Immature natural killer cell (primary cell): ENCODE measurements at regions not wholly inside any gene's neighbourhood (a gene's known extent, or its start where the extent isn't known, plus 50 kb on each side); places are given as distances from the start of the nearest gene placed in this dataset.

Source experiments
- DNase-seq, 3 donors: peaks; one replicate each; pipeline ENCODE4 v3.0.0; 2022; ENCODE audit warnings: mixed read lengths in 1 of 3
- H3K27ac Mint-ChIP-seq, 6 donors: one replicate each; pipeline ENCODE4 v1.8.0; 2020; ENCODE audit warnings: mixed read lengths in 6 of 6, mild to moderate bottlenecking in 5 of 6, inconsistent platforms in 4 of 6, moderate library complexity in 3 of 6
- H3K27me3 Mint-ChIP-seq, 3 donors: one replicate each; pipeline ENCODE4 v1.8.0; 2020 to 2021; ENCODE audit warnings: low read depth in 3 of 3, mild to moderate bottlenecking in 3 of 3, mixed read lengths in 3 of 3, moderate library complexity in 3 of 3, inconsistent platforms in 1 of 3
- H3K36me3 Mint-ChIP-seq, 3 donors: one replicate each; pipeline ENCODE4 v1.8.0; 2020; ENCODE audit warnings: mixed read lengths in 3 of 3, inconsistent platforms in 2 of 3, mild to moderate bottlenecking in 2 of 3
- H3K4me1 Mint-ChIP-seq, 2 donors: one replicate each; pipeline ENCODE4 v1.8.0; 2020; ENCODE audit warnings: inconsistent platforms in 2 of 2, mild to moderate bottlenecking in 2 of 2, mixed read lengths in 2 of 2, moderate library complexity in 1 of 2
- H3K4me3 Mint-ChIP-seq, 5 donors: one replicate each; pipeline ENCODE4 v1.8.0; 2020; ENCODE audit warnings: mild to moderate bottlenecking in 5 of 5, mixed read lengths in 5 of 5, inconsistent platforms in 3 of 5, moderate library complexity in 3 of 5
- H3K9me3 Mint-ChIP-seq, 6 donors: one replicate each; pipeline ENCODE4 v1.8.0; 2020; ENCODE audit warnings: mild to moderate bottlenecking in 6 of 6, mixed read lengths in 6 of 6, inconsistent platforms in 4 of 6, moderate library complexity in 3 of 6

DNA sequence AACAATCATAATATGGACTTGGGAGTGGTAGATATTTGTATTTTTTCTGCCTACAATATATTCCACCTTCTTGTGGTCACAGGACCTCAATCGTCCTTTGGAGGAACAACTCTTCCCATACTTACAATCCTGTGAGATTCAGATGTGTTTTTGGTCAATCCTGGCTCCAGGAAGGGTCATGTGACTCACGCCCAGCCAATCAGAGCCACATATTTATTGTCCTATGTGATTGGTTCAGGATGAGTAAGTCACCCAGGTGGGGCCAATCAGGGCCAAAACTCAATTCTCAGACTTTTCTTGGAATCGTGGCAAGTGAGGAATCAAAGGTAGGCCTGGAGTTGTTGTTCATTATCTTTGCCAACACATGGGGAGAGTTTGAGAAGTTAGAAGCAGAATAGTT lies 264.9 kb downstream of the SUDS3 start:
- Mint-ChIP-seq H3K9me3 (peaks cover 0 to 2% (median 0%) of the 10 kb centered on the region in 6 donors), H3K4me3 (no peak overlapping the region), H3K36me3 (no peaks in the 10 kb centered on the region), H3K27ac (no peak overlapping the region), H3K4me1 (no peaks in the 10 kb centered on the region), H3K27me3 (no peaks in the 10 kb centered on the region)
- no peak for DNase-seq

DNA sequence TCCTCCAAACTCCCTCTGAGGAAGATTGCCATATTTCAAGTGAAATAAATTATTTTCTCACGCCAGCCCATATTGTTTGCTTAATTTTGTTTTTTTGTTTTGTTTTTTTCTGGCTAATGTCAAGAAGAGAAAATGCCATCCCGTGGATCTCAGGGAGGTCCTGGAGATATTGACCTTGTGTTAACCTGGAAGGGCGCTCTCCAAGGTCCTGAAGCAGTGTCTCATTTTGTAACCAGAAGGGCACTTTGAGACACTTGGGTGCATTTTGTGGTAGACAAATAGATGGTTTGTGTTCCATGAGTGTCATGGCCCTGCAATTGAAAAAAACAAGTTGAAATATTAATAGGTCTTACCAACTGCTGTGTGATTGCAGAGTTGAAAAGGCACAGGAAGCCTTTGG lies 268.9 kb downstream of the SUDS3 start:
- Mint-ChIP-seq H3K4me1 (no peaks in the 10 kb centered on the region), H3K4me3 (no peak overlapping the region), H3K36me3 (no peaks in the 10 kb centered on the region), H3K27ac (no peak overlapping the region), H3K27me3 (no peaks in the 10 kb centered on the region), H3K9me3 (peaks cover 0 to 6% (median 1%) of the 10 kb centered on the region in 6 donors)
- DNase-seq: no peak

DNA sequence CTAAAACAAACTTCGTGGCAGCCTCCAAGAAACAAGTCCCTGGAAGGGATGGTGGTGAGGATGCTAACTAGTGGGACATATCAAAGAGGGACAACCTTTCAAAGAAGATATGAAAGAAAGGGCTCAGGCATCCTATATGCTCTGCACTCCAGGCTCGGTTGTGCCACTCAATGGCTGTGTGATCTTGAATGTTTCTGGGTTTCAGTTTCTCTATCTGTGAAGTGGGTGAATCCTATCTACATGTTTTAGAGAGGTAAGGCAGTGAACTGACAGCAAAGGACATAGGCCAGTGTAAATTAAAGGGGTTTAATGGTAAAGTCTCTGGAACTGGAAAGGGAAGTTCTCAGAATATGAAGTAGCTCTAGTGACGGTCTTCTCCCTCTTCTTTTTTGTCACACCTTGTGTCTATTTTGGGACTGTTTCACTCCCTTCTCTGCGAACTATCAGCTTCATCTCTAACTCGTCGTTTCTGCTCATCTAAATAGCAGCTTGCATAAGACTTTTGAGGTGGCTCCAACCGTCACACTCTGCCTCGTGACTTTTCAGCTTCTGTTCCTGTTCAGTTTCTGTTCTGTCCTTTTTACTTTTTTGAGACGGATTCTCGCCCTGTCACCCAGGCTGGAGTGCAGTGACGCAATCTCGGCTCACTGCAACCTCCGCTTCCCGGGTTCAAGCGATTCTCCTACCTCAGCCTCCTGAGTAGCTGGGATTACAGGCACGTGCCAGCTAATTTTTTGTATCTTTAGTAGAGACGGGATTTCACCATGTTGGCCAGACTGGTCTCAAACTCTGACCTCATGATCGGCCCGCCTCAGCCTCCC lies 273.6 kb downstream of the SUDS3 start:
- no peak overlapping the region for H3K4me3 Mint-ChIP-seq
- DNase-seq: no peak
- H3K27me3 Mint-ChIP-seq: peaks cover 0 to 6% (median 1%) of the 10 kb centered on the region in 3 donors
- H3K9me3 Mint-ChIP-seq: peaks cover 0 to 5% (median 4%) of the 10 kb centered on the region in 6 donors
- no peaks in the 10 kb centered on the region for H3K4me1 Mint-ChIP-seq
- H3K36me3 Mint-ChIP-seq: no peaks in the 10 kb centered on the region
- H3K27ac Mint-ChIP-seq: no peak overlapping the region

DNA sequence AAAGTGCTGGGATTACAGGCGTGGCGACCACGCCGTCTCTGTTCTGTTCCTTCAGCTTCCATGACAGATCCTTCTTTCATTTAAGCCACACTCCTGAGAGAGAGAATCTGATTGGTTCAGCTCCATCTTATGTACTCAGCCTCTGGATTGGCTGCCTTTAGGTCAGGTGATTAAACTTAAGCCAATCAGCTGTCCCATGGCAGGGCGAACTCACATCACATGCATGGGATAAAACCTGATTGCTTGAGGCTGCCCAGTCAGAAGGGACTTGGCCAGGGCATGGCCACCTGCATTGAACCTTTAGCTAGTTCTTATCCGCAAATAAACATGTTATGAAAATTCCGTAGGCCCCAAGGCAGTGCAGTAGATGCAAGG lies 274.2 kb downstream of the SUDS3 start:
- Mint-ChIP-seq H3K27ac (no peak overlapping the region), H3K9me3 (peaks cover 0 to 5% (median 4%) of the 10 kb centered on the region in 6 donors), H3K4me1 (no peaks in the 10 kb centered on the region), H3K27me3 (peaks cover 0 to 6% (median 1%) of the 10 kb centered on the region in 3 donors), H3K36me3 (no peaks in the 10 kb centered on the region), H3K4me3 (no peak overlapping the region)
- no peak for DNase-seq

DNA sequence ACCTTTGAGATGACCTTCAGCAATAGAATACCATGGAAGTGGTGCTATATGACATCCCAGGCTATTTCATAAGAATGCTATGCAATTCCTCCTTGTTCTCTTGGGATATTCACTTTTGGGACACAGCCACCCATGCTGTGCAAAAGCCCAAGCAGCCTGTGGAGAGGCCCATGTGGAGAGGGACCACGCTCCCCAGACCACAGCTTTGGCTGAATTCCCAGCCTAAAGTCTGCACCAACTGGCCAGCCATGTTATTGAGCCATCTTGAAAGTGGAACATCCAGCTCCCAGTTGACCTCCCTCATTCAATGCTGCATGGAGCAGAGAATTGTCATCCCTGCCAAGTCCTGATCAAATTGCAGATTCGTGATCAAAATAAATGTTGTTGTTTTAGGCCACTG lies 275.1 kb downstream of the SUDS3 start:
- Mint-ChIP-seq H3K27ac (no peak overlapping the region), H3K9me3 (peaks cover 0 to 5% (median 4%) of the 10 kb centered on the region in 6 donors), H3K27me3 (peaks cover 0 to 6% (median 1%) of the 10 kb centered on the region in 3 donors), H3K4me3 (no peak overlapping the region), H3K36me3 (no peaks in the 10 kb centered on the region), H3K4me1 (no peaks in the 10 kb centered on the region)
- no peak for DNase-seq

DNA sequence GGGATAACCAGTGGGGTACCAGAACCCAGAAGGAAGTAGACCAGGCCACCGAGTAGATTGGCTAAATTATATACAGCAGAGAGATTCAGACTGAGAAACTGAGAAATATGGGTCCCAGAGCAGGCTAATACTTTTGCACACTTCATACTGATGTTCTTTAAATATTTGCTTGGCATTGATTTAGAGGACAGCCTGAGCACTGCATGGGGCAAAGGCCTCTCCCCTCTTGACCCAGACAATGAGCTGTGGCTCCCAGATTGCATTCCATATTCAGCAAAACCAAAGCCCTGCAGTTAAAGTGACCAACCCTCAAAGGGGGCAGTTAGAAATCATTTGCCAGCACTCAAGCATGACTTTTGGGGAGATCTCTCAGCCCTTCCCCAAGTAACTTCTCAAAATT lies 279.2 kb downstream of the SUDS3 start:
- Mint-ChIP-seq H3K4me3 (no peak overlapping the region), H3K27me3 (peaks cover 0 to 6% (median 1%) of the 10 kb centered on the region in 3 donors), H3K4me1 (no peaks in the 10 kb centered on the region), H3K36me3 (no peaks in the 10 kb centered on the region), H3K9me3 (peaks cover 0 to 4% (median 0%) of the 10 kb centered on the region in 6 donors), H3K27ac (no peak overlapping the region)
- no peak for DNase-seq

DNA sequence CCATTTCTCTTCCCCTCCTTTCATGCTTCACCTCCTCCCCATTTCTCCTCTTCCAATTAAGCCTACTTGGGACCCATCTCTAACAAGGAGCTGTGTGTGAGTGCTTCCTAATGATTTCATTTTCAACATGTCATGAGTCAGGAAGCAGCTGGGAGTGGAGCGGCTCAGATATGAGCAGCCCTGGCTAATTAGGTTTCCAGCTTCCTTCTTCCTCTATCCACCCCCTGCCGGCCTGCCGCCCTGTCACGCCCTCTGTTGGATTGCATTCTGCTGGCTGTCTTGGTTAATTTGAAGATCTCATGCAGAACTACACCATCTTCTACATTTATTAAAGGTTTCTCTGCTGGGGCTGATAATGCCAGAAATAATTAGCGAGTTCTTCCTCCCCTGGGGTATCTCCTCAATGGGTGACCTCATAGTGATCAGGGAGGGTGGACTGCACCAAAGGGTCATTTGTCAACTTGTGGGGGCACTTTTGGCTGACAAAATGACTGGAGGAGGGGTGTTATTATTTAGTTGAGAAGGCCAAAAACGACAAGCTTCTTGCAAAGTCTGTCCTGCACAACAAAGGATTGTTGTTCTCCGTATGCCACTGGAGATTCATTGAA lies 300.9 kb upstream of the SRRM4 start:
- no peak for DNase-seq
- H3K27ac Mint-ChIP-seq: no peak overlapping the region
- peaks cover 0 to 2% (median 2%) of the 10 kb centered on the region in 3 donors for H3K27me3 Mint-ChIP-seq
- H3K4me1 Mint-ChIP-seq: no peaks in the 10 kb centered on the region
- H3K9me3 Mint-ChIP-seq: peaks cover 0 to 12% (median 6%) of the 10 kb centered on the region in 6 donors
- H3K36me3 Mint-ChIP-seq: no peaks in the 10 kb centered on the region
- no peak overlapping the region for H3K4me3 Mint-ChIP-seq

DNA sequence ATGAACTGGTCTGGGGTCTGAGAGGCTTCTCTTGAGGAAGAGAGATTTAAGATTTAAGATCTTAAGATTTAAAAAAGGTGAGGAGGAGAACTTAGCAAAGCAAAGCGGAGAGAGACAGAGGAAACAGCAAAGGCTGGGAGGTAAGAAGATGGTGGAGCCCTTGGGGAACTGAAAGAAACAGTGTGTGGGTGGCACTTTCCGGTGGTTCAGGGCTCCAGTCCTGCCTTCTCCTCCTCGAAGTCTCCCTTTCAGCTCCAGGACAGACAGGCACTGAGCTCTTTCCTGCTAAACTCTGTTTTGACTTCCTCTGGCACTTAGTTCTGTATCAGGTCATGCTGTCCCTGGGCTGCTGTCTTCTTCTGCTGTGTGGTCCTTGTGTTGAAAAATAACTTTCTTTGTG lies 298.7 kb upstream of the SRRM4 start:
- peaks cover 0 to 7% (median 0%) of the 10 kb centered on the region in 6 donors for H3K9me3 Mint-ChIP-seq

DNA sequence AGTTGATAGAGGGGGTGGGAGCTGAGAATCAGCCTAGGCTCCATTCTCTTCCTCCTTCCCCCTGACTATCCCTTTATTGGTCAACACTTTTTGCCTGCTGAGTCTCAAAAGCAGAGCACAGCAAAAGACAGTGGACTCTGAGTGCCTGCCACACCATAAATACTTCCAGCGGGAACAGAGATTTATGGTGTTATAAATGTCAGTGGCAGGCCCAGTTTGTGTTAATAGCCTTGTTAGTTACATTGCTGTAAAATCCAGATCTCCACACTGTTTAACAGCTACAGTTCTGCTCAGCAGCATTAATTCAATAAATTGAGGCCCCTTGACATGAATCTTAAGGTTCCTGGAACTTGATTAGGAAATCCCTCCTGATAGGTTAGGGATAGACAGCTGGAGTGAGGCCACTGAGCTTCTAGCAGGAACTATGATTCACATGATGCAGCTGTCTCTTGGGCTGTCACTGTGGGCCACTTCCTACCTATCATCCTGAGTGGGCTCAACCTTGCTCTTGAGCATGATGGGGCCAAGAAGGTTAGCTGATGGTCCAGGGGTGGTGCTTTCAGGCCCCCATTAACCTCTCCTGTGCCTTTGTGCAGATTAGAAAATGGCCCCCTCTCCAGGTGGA lies 295.2 kb upstream of the SRRM4 start:
- Mint-ChIP-seq H3K9me3 (peaks cover 0 to 5% (median 0%) of the 10 kb centered on the region in 6 donors), H3K36me3 (no peaks in the 10 kb centered on the region), H3K27me3 (peaks cover 0 to 3% (median 0%) of the 10 kb centered on the region in 3 donors), H3K4me1 (no peaks in the 10 kb centered on the region), H3K4me3 (no peak overlapping the region), H3K27ac (no peak overlapping the region)
- DNase-seq: no peak

More for the DNA sequence above, 298.7 kb upstream of the SRRM4 start:
- Mint-ChIP-seq H3K27ac (no peak overlapping the region), H3K4me1 (no peaks in the 10 kb centered on the region), H3K27me3 (peaks cover 0 to 3% (median 2%) of the 10 kb centered on the region in 3 donors), H3K4me3 (no peak overlapping the region), H3K36me3 (no peaks in the 10 kb centered on the region)
- DNase-seq: no peak

DNA sequence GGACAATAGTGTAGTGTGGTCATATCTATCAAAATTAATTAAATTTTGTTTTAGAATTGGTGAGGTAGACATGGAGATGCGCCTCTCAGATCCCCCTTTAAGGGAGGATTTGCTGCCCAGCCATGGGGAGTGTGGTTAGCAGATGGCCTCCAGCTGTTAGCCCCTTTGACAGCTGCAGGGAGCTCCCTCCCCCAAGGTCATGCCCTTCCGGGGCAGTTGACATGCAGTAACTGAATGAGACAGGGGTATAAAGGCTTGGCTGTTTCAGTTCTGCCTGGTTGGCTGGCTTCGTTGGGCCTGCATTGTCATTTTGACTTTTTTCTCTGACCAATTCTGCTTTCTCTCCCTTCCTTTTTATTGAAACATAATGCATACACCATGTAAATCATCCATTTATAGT lies 291.5 kb upstream of the SRRM4 start:
- H3K27me3 Mint-ChIP-seq: peaks cover 0 to 3% (median 1%) of the 10 kb centered on the region in 3 donors
- H3K36me3 Mint-ChIP-seq: no peaks in the 10 kb centered on the region
- H3K27ac Mint-ChIP-seq: no peak overlapping the region
- H3K4me1 Mint-ChIP-seq: no peaks in the 10 kb centered on the region
- H3K9me3 Mint-ChIP-seq: peaks cover 0 to 5% (median 0%) of the 10 kb centered on the region in 6 donors
- no peak for DNase-seq
- no peak overlapping the region for H3K4me3 Mint-ChIP-seq

DNA sequence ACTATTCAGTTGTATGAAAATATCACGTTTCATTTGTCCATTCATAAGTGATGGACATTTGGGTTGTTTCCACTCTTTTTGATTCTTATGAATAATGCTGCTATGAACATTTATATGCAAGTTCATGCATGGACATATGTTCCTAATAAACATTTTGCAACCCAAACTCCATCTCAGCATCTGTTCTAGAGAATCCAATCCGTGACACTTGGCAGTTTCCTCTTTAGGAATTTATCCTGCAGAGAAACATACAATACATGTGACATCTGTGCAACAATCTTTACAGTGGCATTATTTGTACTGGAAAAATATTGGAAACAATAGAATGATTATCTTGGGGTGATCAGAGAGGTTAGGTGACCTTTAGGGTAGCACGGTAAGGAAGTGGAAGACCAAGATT lies 290.8 kb upstream of the SRRM4 start:
- H3K27me3 Mint-ChIP-seq: peaks cover 0 to 4% (median 1%) of the 10 kb centered on the region in 3 donors

DNA sequence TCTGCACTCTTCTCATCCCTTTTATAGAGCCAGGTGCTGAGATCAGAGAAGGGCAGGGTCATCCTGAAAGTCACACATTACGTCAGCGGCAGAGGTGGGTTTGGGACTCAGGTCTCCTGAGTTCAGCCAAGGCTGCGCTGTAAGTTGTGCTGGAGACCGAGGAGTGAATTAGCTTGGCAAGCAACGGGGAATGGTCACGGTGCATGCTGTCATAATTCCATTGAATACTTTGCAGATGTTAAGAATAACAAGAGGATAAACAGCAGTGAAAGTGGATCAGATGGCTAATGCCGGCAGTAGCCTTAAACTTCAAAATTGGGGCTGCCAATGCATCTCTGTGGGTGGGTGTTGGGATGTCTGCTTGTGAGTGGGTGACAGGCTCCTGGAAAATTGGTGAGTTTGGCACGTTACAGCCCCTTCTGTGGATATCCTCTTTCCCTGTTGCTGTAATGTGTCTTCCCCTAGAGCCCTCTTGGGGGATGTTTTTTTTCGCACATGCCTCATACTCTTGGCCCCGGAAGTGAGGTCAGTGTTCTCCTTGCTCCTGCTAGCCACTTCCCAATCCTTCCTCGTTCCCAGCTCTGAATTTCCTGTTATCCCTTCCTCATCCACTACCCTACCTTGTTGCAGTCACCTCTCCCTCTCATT lies 287.1 kb upstream of the SRRM4 start:
- Mint-ChIP-seq H3K27me3 (peaks cover 0 to 6% (median 2%) of the 10 kb centered on the region in 3 donors), H3K9me3 (peaks cover 0 to 5% (median 0%) of the 10 kb centered on the region in 6 donors)
- no peak for DNase-seq

More for the DNA sequence above, 290.8 kb upstream of the SRRM4 start:
- DNase-seq: no peak
- Mint-ChIP-seq H3K4me1 (no peaks in the 10 kb centered on the region), H3K9me3 (peaks cover 0 to 5% (median 0%) of the 10 kb centered on the region in 6 donors), H3K36me3 (no peaks in the 10 kb centered on the region), H3K27ac (no peak overlapping the region), H3K4me3 (no peak overlapping the region)

DNA sequence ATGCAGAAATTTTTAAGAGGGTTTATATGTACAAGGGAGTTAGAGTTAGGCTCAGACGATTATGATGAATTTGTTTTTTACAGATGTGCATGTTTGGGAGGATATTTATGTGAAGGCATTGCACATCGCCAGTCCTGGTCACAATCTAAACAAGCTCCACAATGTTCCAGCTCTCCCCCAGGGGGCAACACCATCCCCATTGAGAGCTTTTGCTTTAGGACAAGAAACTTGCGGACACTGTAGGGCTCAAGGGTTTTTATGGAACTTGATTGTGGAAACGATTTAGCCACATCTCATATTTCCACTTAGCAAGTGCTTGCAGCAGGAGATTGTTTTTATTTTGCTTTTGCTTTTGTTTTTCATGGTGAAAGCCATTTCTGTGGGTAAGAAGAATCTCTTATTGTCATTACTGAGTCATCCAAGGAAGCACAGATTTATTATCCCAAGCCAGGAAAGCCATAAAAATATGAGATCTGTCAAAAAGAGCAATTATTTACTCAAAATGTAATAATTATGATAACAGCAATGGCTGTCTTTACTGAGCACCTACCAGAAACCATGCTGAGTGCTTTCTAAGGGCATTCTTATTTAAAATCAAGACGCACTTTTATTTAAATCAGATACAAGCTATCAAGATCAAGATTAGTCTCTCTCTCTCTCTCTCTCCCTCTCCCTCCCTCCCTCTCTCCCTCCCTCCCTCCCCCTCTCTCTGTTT lies 276.7 kb upstream of the SRRM4 start:
- H3K4me3 Mint-ChIP-seq: no peak overlapping the region
- DNase-seq: no peak
- H3K27me3 Mint-ChIP-seq: peaks cover 2 to 5% (median 2%) of the 10 kb centered on the region in 3 donors
- no peak overlapping the region for H3K27ac Mint-ChIP-seq
- H3K4me1 Mint-ChIP-seq: no peaks in the 10 kb centered on the region
- peaks cover 0 to 27% (median 6%) of the 10 kb centered on the region in 6 donors for H3K9me3 Mint-ChIP-seq
- H3K36me3 Mint-ChIP-seq: no peaks in the 10 kb centered on the region

More for the DNA sequence above, 287.1 kb upstream of the SRRM4 start:
- no peak overlapping the region for H3K4me3 Mint-ChIP-seq
- H3K36me3 Mint-ChIP-seq: no peaks in the 10 kb centered on the region
- H3K4me1 Mint-ChIP-seq: no peaks in the 10 kb centered on the region
- no peak overlapping the region for H3K27ac Mint-ChIP-seq
